Prostate gland (tissue), 2 donors: ENCODE measurements at regions not wholly inside any gene's neighbourhood (a gene's known extent, or its start where the extent isn't known, plus 50 kb on each side); places are given as distances from the start of the nearest gene placed in this dataset.

Source experiments
- POLR2A ChIP-seq: fragments of 450-650 bp; IDR thresholded peaks from one replicate; pipeline ENCODE4 v1.6.1; 2016; ENCODE audit warnings: antibody characterized with exemption, mild to moderate bottlenecking
- TF ChIP-seq, protein P1 (sequence below), 4 experiments: fragments of 200-600 bp in 2 of 4; fragments of 450-650 bp in 2 of 4; sonication (generic) in 2 of 4; IDR thresholded peaks; 1 replicate in 3 of 4; 2 replicates in 1 of 4; pipeline ENCODE4 v1.5.1; 2016 to 2019; ENCODE audit warnings: antibody characterized with exemption in 4 of 4, mild to moderate bottlenecking in 2 of 4, moderate library complexity in 2 of 4

DNA sequence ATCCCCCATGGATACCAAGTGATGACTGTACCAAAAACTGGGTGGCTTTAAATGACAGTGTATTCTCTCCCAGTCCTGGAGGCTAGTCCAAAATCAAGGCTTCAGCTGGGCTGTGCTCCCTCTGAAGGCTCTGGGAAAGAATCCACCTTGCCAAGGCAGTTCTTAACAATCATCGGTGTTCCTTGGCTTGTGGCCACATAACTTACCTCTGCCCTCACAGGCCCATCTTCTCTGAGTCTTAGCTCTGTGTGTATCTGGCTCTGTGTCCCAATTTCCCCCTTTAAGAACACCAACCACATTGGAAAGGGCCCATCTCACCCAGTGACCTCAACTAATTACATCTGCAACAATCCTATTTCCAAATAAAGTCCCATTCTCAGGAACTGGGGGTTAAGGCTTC, 503.0 kb upstream of the PROK2 start:
- TF ChIP-seq, protein P1, sequence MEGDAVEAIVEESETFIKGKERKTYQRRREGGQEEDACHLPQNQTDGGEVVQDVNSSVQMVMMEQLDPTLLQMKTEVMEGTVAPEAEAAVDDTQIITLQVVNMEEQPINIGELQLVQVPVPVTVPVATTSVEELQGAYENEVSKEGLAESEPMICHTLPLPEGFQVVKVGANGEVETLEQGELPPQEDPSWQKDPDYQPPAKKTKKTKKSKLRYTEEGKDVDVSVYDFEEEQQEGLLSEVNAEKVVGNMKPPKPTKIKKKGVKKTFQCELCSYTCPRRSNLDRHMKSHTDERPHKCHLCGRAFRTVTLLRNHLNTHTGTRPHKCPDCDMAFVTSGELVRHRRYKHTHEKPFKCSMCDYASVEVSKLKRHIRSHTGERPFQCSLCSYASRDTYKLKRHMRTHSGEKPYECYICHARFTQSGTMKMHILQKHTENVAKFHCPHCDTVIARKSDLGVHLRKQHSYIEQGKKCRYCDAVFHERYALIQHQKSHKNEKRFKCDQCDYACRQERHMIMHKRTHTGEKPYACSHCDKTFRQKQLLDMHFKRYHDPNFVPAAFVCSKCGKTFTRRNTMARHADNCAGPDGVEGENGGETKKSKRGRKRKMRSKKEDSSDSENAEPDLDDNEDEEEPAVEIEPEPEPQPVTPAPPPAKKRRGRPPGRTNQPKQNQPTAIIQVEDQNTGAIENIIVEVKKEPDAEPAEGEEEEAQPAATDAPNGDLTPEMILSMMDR (IDR thresholded peaks at IDR 0.05) = no peak
- no peak for TF ChIP-seq POLR2A
